ENCODE measurements at regions not wholly inside any gene's neighbourhood (a gene's known extent, or its start where the extent isn't known, plus 50 kb on each side); places are given as distances from the start of the nearest gene placed in this dataset.

DNA sequence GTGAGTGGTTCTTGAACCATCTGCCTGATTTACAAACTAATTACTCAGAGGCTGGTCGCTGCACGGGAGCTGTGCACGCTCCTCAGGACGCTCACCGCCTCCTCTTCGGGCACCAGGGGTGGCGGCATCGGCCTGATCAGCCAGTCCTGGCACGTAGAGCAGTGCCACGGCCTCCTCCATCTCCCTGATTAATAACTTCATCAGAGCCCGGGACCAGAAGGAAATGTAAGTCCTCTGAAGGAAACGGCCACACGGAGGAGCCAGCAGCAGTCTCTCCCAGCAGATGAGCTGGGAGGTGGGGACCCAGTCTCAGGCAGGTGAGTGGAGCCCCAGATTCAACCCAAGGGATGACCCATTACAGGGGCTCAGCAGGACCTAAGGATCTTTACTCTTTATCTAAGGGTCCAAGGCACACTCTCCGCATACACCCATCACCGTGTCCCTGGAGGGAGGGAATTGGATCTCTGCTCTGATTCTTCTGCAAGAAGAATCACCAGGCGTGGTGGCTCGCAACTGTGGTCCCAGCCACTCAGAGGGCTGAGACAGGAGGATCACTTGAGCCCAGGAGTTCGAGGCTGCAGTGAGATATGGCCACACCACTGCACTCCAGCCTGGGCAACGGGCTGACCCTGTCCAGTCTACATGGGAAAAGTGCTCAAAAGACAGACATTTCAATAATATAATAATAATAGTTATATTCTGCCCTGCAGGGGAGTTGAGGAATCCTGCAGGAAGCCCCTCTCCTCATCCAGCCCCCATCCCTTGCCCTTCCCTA, 366.5 kb downstream of the SEC14L1 start:
- no peak for FAIRE-seq

DNA sequence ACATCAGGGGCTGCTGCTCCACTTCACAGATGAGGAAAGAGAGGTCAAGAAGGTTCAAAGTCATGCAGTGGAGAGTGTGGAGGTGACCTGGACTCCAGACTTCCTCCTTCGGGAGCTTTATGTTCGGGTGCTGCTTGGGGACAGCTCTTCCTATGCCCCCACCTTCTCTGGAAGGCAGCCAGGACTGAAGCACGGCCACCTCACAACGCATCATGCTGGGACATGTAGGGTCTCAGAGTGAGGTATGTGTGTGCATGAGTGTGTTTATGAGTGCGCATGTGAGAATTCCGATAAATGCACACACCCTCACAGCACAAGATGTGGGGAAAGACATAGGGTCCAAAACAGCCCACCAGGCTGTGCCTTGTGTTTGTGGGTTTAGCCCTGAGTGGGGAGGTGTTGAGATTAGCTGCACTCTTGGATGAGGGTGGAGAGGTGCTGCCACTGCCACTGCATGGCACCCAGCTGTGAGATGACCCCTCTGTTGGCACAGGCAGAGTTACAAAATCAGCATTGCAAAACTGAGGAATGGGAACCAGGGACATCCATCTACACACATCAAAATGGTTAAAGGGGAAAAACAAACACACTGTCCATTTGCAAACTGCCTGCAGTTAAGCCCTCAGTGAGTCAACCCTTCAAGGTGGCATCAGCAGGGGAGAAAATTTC, 367.4 kb downstream of the SEC14L1 start:
- no peak for FAIRE-seq

DNA sequence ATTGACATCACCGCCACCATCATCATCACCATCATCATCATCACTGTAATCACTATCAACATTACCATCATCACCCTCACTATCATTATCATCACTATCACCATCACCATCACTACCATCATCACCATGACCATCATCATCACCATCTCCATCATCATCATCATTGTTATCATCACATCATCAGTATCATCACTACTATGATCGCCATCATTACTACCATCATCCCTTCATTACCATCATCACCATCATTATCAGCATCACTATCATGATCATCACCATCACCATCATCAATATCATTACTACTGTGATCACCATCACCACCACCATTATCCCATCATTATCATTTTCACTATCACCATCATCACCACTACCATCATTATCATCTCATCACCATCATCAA, 368.3 kb downstream of the SEC14L1 start:
- FAIRE-seq = no peak

DNA sequence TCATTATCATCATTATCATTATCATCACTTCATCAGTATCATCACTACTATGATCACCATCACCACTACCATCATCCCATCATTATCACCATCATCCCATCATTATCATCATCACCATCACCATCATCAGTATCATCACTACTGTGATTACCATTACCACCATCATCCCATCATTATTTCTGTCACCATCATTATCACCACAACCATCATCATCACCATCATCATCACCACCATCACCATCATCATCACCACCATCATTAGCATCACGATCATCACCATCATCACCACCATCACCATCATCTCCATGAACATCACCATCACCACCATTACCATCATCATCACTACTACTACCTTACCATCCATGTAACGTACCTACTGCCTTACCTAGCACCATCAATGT, 368.8 kb downstream of the SEC14L1 start:
- no peak for FAIRE-seq

DNA sequence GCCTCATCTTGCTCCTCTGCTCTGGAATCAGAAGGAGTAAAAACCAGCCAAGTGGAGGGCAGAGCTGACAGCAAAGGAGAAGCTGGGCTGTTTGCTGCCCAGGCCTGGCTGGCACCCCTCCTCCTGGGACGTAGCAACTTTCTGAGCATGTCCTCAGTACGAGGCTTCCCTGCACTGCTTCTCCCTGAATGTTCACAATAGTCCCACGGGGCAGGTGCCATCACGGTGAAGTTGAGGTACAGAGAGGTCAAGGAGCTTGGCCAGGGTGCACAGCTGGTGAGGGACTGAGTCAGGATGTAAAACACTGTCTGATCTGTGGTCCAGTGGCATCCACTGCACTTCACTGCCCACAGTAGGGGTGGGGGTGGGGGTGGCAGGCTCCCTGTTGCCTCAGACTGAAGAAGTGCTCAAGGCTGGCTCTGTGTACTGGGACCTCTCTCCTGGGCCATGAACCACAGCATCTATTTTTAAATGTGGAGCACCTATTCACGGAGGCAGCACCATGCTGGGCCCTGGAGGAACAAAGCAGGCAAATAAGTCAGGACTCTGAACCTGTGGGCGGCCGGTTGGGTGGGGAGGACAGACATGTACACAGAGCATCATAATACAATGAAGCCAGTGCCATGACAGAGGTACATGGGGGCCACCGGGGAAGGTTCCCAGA, 369.5 kb downstream of the SEC14L1 start:
- FAIRE-seq = no peak

DNA sequence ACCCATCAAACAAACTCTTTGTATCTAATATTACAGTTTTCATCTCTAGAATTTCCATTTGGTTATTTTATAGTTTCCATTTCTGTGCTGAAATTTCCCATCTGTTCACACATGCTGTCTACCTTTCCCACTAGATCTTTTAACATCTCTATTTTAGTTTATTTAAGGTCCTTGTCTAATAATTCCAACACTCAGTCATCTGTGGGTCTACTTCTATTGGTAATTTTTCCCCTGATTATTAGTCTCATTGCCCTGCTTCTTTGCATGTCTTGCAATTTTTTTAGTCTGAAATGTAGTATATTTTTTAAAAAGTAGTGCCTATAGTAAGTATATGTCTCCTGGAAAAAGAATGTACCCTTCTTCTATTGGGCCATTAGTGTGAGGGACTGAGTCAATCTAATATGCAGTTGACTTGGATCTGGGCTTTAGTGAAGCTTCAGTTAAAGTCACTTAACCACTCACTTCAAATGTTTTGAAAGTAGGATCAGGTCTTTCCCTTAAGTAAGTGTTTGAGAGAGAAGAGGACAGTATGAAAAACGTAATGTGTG, 370.8 kb downstream of the SEC14L1 start:
- FAIRE-seq = no peak

DNA sequence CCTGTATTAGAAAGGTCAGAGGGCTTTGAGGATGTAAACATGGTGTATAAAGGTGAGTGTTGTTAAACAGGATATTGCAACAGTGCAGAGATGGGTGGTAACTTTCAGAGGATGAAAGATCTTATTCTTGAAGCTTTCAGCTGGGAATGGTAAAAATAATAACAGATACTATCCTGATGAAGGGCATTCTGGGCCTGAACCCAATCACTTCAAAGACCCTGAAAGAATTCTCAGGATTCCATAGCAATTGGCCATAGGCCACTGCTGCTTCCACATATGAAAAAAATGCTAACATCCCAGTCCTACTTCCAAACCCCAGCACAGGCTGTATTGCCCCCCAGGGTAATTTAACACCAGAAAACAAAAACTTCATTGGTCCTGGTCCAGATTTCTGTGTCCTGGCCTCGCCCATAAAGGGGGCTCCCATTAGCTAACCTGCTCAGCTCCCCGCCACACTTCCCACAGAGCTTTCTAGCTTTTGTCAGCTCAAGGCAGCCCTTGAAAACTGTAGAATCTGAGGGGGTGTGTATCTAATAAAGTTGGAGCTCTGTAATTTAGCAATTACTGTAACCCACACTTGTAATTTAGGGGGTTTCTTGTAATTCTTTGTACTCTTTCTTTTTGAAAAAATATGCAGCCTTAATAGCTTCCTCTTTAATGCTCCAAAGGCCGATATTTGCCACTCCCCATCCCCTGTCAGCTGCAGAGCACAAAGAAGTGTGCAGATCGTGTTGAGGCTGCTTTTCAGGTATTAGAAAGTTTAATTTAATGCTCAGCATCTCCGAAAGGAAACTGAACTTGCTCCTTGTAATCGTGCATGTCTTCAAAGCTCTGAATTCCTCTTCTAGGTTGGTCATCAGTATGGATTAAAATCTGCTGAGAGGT, 371.5 kb downstream of the SEC14L1 start:
- FAIRE-seq = no peak

- no peak for FAIRE-seq
Observed at GRCh38 chr17:77513045-77513444, 372.3 kb downstream of the SEC14L1 start.

- no peak for FAIRE-seq
Observed at GRCh38 chr17:77515227-77515626, 374.5 kb downstream of the SEC14L1 start.

DNA sequence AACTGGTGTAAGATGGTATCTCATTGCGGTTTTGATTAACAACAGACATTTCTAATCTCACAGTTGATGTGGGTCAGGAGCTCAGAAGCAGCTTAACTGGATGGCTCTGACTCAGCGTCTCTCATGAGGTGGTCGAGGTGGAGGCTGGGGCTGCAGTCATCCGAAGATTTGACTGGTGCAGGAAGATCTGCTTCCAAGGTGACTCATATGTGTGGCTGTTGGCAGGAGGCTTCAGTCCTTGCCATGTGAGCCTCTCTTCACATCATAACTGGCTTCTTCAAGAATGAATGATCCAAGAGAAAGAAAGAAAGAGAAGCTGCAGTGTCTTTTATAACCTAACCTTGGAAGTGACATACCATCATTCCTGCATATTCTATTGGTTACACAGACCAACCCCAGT, 376.1 kb downstream of the SEC14L1 start:
- no peak for FAIRE-seq

DNA sequence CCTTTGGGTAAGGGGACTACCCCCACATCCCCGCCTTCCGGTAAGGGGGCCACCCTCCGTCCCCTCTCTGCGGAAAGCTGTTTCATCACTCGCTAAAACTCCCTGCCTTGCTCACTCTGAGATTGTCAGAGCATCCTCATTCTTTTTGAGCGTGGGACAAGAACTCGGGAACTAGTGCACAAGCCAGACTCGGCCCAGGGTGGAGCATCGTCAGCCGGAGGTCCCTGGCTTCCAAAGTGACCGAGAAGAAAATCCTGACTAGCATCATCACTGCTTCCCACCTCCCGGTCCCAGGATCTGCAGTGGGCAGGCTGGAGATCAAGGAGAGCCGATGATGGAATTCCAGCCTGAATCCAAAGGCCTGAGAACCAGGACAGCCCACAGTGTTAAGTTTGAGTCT, 380.3 kb downstream of the SEC14L1 start:
- no peak for FAIRE-seq

- FAIRE-seq = no peak
Observed at GRCh38 chr17:77523540-77523939, 382.8 kb downstream of the SEC14L1 start.

- FAIRE-seq = no peak
Observed at GRCh38 chr17:77526259-77526711, 385.5 kb downstream of the SEC14L1 start.

- no peak for FAIRE-seq
Observed at GRCh38 chr17:77526728-77527350, 386.1 kb downstream of the SEC14L1 start.

DNA sequence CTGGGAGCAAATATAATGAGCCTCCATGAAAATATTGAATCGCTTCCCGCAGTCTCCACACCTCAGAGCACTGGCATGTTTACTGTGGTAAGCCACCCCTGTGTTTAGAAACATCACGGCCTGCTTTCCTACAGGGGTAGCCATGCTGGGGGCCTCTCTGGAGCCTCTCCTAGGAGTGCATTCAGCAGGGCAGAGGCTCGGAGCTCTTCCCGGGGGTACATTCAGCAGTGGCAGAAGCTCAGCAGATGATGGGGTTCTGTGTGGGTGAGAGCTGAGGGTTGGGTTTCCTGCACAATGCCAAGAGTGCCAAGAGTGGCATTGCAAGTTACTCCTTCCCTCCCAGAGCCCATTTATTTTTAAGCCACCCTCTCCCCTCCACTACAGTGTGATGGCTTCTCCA, 386.6 kb downstream of the SEC14L1 start:
- no peak for FAIRE-seq

GRCh38 chr17:77527836-77528505, 387.2 kb downstream of the SEC14L1 start:
- FAIRE-seq = no peak

DNA sequence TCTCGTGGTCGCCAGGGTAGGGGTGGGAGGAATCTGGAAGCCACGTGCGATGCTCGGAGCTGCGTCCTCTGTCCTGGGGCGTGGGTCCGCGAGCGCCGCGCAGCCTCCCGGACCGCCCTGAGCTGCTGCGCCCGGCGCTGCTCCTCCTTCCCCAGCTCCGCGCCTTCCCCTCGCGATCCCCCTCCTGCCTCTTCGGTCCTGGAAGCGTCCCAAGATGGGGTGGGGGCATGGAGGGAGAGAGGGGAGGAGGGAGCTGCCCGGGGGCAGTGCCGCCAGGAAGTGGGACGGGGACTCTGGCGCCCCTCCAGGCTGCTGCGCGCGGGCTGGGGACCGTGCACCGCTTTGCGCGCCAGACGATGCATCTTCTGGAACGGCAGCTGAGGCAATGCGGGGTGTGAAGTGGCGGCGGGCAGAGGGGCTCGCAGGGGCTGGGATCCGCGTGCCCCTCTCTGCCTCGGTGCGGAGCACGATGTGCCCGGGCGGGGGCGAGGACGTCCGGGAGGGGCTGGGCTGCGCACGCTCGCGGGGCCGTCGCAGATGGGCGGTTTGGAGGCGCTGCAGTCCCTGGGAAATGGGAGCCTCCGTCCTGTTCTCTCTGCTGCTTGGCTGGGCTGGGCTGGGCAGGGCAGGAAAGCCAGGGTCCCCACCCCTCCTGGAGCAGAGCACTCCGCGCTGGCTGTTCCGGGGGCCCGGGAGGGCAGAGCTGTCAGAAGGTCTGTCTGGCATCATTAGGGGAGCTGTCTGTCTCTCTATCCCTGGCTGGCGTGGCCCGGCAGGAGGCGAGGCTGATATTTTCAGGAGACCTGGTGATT, 388.0 kb downstream of the SEC14L1 start:
- FAIRE-seq = no peak

DNA sequence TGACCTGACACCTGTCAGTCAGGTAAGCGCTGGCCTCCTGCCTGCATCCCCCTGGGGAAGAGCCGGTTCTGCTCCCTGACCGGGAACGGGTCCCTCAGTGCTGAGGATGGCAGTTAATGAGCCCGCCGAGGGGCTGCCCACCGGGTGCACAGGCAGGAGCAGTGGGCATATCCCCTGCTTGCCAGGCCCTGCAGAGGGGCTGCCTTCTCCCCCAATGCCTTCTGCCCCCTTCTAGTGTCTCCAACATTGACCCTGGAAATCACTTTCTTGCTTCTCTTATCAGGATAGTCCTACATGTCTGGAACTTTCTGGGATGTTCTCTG, 388.5 kb downstream of the SEC14L1 start:
- no peak for FAIRE-seq

GRCh38 chr17:77530591-77530990, 389.8 kb downstream of the SEC14L1 start:
- no peak for FAIRE-seq

- FAIRE-seq = no peak
Observed at GRCh38 chr17:77531002-77531401, 390.2 kb downstream of the SEC14L1 start.

DNA sequence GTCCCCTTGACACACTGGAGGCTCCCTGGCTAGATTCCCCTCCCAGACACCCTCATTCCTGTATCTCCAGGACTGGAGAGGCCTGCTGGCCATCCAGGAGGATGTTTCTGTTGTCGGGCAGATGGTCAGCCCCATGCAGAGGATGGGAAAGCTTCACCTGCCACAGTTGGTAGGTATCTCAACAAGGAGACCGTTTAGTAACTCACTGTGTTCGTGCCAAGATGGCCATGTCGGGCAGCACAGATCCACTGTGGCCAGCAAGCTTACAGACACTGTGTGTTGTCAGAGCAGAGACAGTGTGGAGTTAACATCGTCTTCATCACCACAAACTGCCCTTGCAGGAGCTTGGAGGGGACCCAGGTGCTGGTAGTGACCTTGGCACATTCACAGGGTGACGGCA, 390.9 kb downstream of the SEC14L1 start:
- no peak for FAIRE-seq

Data from islet of Langerhans (tissue), 1 donor.